H1 (cell line): ENCODE measurements at regions not wholly inside any gene's neighbourhood (a gene's known extent, or its start where the extent isn't known, plus 50 kb on each side); places are given as distances from the start of the nearest gene placed in this dataset.

Experiments
- BCL11A ChIP-seq, 2 experiments: IDR thresholded peaks; one replicate each; pipeline ENCODE4 v1.6.1; 2011; ENCODE audit warnings: low read depth in 2 of 2, low read length in 2 of 2, mild to moderate bottlenecking in 2 of 2
- BRCA1 ChIP-seq: IDR thresholded peaks from 2 replicates; pipeline ENCODE4 v1.6.1; 2012; ENCODE audit warnings: low read depth, low read length, improper control_type of control experiment
- KDM4A ChIP-seq: IDR thresholded peaks from one replicate; pipeline ENCODE4 v1.7.1; 2012; ENCODE audit warnings: low read depth, mild to moderate bottlenecking, moderate library complexity, low read length, inconsistent platforms; ENCODE audit not compliant: severe bottlenecking
- SIN3A ChIP-seq, 2 experiments: IDR thresholded peaks in 1 of 2; conservative IDR thresholded peaks in 1 of 2; 2 replicates each; pipeline ENCODE4 v1.6.1; 2011 to 2012; ENCODE audit warnings: low read length in 2 of 2, improper control_type of control experiment in 1 of 2, low read depth in 1 of 2, mild to moderate bottlenecking in 1 of 2
- SIX5 ChIP-seq: IDR thresholded peaks from 2 replicates; pipeline ENCODE4 v1.6.1; 2011; ENCODE audit warnings: mild to moderate bottlenecking, low read depth, low read length
- SUZ12 ChIP-seq: fragments of 200-600 bp; sonication (generic); IDR thresholded peaks from 2 replicates; pipeline ENCODE4 v1.6.1; 2012; ENCODE audit warnings: mild to moderate bottlenecking, inconsistent platforms, low read length, moderate library complexity, mixed read lengths
- YY1 ChIP-seq: IDR thresholded peaks from 2 replicates; pipeline ENCODE4 v1.6.1; 2011; ENCODE audit warnings: low read depth, mild to moderate bottlenecking, low read length

DNA sequence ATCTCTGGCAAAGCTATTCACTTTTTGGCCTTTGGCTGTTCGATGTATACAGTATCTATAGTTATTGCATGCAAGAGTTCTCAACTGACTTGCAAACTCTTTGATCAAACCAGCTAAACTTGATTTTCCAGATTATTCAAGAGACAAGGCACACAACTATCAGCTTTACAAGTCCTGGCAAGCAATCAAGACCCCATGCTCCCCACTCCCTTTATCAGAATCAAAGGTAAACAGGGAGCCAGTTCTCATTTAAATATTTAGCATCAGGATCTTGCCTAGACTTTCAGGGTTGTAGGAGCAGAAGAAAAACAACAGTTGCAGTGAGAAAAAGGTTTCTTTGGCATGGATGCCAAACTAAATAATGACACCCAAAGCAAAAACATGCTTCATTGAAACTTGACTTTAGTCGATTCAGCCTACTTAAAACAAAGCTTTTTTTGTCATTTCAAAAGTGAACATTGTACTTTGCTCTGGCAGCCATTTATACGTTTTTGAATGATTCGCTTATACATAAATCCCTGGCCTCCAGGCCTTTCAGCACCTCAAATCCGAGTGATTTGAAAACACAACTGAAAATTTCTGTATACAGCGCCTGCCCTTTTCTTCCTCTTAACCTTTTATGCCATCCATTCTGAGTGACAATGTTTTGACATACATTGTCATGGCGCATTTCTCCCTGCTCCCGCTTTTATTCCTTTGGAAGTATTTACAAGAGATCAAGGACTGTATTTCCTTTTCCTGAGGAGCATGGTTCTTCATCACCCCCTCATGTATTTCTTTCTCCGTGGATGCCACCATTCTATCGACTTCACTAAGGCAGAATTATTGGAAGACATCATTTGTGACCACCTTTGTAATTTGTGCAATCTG is 340.8 kb downstream of the KLF5 start (continued):
- no peak for TF ChIP-seq SIN3A (conservative IDR thresholded peaks at IDR 0.05 in 1 of 2, IDR thresholded peaks at IDR 0.05 in 1 of 2; ENCODE audit: low read depth in 1 of 2, low read length in 2 of 2)
- TF ChIP-seq SUZ12: no peak
- no peak for TF ChIP-seq YY1
- TF ChIP-seq BRCA1: no peak
- TF ChIP-seq SIX5: no peak
- TF ChIP-seq KDM4A: no peak
- no peak for TF ChIP-seq BCL11A (IDR thresholded peaks at IDR 0.05; ENCODE audit: low read depth in 2 of 2, low read length in 2 of 2)
